Mucosa of descending colon (tissue), 3 donors: ENCODE measurements at regions not wholly inside any gene's neighbourhood (a gene's known extent, or its start where the extent isn't known, plus 50 kb on each side); places are given as distances from the start of the nearest gene placed in this dataset.
"Not testable (repeated sequence)": the region's sequence is repeated elsewhere in the genome, so short reads cannot be mapped to it uniquely, and the experiment has no call there.

Experiments
- ATAC-seq: fragments of 200-7000 bp; cut with Tn5 transposase; one replicate; pipeline ENCODE4 v1.9.1; 2020; ENCODE audit warnings: mild to moderate bottlenecking, moderate library complexity
- DNase-seq, 3 donors: peaks; one replicate each; pipeline ENCODE4 v3.0.0-alpha.2; 2020
- H3K36me3 ChIP-seq: fragments of 200-600 bp; one replicate; pipeline ENCODE4 v1.8.0; 2021; ENCODE audit warnings: low read depth, mild to moderate bottlenecking
- H3K4me1 ChIP-seq: fragments of 200-600 bp; one replicate; pipeline ENCODE4 v1.8.0; 2021; ENCODE audit warnings: low read depth, mild to moderate bottlenecking
- H3K4me3 ChIP-seq: fragments of 200-600 bp; one replicate; pipeline ENCODE4 v1.8.0; 2021; ENCODE audit warnings: mild to moderate bottlenecking
- H3K9me3 ChIP-seq: fragments of 200-600 bp; one replicate; pipeline ENCODE4 v1.8.0; 2021; ENCODE audit warnings: mild to moderate bottlenecking
- intact Hi-C, 2 donors: fragments of 100-400 bp; cut with DNase I in 1 of 2; cut with micrococcal nuclease in 1 of 2; formaldehyde crosslinking; loops; one replicate each; pipeline versions ENCODE4 v1.11.0 to v1.11.1; 2022; cut with DNase I, micrococcal nuclease
- TF ChIP-seq, protein P1 (sequence below): fragments of 200-600 bp; IDR thresholded peaks from one replicate; pipeline ENCODE4 v1.8.0; 2022; ENCODE audit warnings: antibody characterized with exemption, mild to moderate bottlenecking
- donor health status: DM: no; HTN: no; CAD: no; lungs with moderate emphysema.
- donor health status: DM: no; HTN: no; CAD: no.
- donor health status: DM: no; HTN: yes; CAD: no.

DNA sequence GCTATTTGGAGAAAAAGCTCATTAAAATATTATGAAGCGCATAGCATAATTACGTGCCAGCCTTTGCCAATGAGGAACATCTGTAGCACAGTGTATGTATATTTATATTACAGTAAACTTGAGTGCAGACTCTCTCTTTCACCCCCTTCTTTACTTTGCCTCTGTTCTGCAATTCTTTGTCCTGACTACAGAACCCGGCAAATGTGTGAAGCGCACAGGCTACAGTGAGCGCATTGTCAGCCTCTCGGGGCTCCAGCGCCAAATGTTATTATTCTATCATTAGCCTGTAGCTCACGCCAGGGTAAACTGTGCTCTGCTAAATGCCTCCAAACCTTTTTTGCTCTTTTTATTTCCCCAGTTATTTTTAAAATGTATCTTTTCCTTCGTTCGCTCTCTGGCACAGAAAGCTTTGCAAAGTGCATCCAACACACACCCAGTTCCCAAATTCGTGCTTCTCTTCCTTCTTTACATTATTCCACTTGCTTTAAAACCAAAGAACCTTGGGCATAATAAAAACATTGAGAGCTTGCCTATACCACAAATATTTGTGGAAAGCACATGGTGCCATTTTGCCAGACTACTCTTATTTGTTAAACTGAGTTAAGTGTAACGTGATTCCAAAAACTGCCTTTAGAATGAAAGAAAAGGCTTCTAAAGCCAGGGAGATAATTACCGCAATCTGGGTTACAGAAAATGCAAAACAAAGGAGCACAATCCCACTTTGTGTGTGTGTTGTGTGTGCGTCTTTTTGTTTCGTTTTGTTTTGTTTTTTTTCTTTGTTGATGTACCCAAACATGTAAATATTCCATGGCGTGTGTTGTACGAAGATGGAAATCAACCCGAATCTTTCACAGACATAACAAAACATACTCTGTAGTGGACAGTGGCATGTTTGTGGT is 164.1 kb upstream of the MPDZ start:
- no peaks in the 10 kb centered on the region for H3K4me1 ChIP-seq
- no peaks in the 10 kb centered on the region for H3K36me3 ChIP-seq
- no peaks in the 10 kb centered on the region for H3K9me3 ChIP-seq
- intact Hi-C loops, result no loop called here
- no peak for DNase-seq
- no peak overlapping the region for H3K4me3 ChIP-seq
- TF ChIP-seq, protein P1, sequence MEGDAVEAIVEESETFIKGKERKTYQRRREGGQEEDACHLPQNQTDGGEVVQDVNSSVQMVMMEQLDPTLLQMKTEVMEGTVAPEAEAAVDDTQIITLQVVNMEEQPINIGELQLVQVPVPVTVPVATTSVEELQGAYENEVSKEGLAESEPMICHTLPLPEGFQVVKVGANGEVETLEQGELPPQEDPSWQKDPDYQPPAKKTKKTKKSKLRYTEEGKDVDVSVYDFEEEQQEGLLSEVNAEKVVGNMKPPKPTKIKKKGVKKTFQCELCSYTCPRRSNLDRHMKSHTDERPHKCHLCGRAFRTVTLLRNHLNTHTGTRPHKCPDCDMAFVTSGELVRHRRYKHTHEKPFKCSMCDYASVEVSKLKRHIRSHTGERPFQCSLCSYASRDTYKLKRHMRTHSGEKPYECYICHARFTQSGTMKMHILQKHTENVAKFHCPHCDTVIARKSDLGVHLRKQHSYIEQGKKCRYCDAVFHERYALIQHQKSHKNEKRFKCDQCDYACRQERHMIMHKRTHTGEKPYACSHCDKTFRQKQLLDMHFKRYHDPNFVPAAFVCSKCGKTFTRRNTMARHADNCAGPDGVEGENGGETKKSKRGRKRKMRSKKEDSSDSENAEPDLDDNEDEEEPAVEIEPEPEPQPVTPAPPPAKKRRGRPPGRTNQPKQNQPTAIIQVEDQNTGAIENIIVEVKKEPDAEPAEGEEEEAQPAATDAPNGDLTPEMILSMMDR, result no peak
- no peak for ATAC-seq

DNA sequence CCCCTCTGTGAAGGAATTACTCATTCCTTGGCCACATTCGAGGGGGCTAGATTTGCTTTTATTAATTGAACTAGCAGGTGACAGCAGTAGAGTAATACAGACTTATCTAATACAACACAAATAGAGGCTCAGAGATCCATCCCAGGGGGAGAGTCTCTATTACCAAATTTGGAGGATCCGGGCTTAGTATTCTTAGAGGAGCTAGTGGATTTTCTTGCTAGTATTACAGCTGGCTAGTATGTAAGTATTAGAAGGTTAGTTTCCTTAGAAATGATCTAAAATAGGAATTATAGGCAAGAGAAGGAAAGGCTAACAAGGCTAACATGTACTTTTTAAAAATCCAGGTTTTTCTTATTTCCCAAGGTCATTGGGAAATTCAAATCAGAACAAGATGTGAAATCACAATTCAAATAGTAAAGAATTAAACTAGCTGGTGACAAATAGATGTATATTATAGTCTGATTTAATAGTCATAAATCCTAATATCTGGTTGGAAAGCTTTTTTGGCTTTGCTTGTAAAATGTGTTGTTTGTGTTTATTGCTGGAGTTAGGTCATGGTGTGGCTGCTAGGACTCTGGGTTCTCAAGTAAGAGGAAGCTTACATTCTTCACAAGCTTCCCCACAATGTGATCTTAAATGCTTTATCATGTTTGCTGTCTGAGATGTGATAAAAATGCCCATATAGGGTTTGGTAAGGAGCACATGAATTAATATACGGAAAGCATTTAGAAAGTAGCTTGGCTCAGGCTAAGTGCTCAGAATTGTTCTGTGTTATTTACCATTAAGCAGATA is 160.4 kb upstream of the MPDZ start:
- no peak for DNase-seq
- Histone ChIP-seq H3K4me1 (no peaks in the 10 kb centered on the region), H3K36me3 (no peaks in the 10 kb centered on the region), H3K9me3 (no peaks in the 10 kb centered on the region), H3K4me3 (no peak overlapping the region)
- intact Hi-C loops, result no loop called here
- TF ChIP-seq, protein P1, result no peak
- ATAC-seq, result no peak

DNA sequence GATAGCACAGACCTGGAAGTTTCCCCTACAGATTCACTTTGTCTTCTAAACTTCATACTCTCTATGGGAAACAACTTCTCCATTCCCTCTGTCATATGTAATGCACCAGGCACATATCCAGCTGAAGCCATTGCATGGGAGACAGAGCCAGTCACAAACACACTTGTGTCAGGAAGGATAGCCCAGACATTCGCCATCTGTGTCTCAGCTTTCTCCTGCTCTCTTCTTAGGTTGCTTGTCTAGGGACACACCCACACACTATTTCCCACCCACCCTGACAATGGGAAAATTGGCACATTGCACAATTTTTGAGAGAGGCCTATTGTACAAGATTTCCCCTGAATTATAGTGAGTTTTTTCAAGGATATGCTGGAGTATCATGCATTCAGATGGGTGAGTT is 158.4 kb upstream of the MPDZ start:
- no peak for DNase-seq
- intact Hi-C loops, result no loop called here
- TF ChIP-seq, protein P1, result no peak

DNA sequence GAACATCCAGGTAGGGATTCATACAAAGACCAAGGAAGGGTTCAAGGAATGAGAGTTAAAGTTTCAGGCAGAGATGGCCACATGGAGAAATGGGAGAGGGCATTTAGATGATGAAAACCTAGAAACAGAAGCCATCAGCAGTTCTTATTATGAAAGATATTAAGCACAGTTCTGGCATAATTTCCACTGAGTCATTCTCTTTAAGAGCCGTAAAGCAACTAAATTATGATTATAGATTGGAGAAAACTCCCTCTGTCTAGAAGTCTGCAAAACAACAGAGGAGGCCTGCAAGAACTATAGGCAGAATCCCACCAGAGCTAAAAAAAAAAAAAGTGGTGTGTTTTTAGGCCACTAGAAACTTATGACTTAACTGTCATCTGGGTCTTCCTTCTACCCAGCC is 157.1 kb upstream of the MPDZ start:
- Histone ChIP-seq H3K9me3 (no peaks in the 10 kb centered on the region), H3K4me3 (no peak overlapping the region), H3K36me3 (no peaks in the 10 kb centered on the region), H3K4me1 (no peaks in the 10 kb centered on the region)
- intact Hi-C loops, result no loop called here
- TF ChIP-seq, protein P1, result no peak
- DNase-seq (no peak), ATAC-seq (no peak)

More for the DNA sequence above, 158.4 kb upstream of the MPDZ start:
- Histone ChIP-seq H3K9me3 (no peaks in the 10 kb centered on the region), H3K4me3 (no peak overlapping the region), H3K36me3 (no peaks in the 10 kb centered on the region), H3K4me1 (no peaks in the 10 kb centered on the region)
- ATAC-seq, result no peak

DNA sequence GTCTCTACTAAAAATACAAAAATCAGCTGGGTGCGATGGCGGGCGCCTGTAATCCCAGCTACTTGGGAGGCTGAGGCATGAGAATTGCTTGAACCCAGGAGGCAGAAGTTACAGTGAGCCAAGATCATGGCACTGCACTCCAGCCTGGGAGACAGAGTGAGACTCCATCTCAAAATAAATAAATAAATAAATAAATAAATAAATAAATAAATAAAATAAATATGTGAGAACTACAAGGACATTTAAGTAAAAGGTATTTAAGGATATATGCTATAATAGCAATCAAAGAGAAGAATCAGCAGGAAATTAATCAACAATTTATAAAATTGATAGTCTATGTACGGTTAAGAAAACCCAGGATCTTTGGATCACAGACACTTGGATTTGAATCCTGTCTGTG is 154.0 kb upstream of the MPDZ start:
- H3K4me3 ChIP-seq, ATAC-seq, H3K4me1 ChIP-seq, H3K36me3 ChIP-seq, H3K9me3 ChIP-seq, DNase-seq, intact Hi-C loops: not testable (repeated sequence)

DNA sequence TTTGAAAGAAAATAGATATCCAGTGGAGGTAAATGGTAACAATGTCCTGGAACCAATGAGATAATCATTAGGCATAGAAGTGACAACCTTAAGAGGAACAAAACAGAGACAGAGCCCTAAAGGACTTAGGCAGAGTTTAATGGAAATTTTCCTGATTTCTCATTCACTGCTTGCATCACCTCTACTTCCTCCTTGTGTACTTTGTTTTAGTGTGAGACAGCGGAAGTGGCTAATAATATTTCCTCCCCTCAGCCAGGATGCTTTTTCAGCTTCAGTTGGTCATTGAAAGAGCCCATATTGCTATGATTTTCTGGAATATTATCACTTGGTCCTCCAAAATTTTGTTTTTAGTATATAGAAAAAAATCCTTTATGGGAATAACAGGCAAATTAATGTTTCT is 153.4 kb upstream of the MPDZ start:
- H3K9me3 ChIP-seq, result no peaks in the 10 kb centered on the region
- DNase-seq (no peak), ATAC-seq (no peak)
- TF ChIP-seq, protein P1, result no peak
- H3K4me1 ChIP-seq, result no peaks in the 10 kb centered on the region
- no peak overlapping the region for H3K4me3 ChIP-seq
- no peaks in the 10 kb centered on the region for H3K36me3 ChIP-seq
- intact Hi-C loops, result no loop called here
